K562 (cell line): ENCODE measurements at regions not wholly inside any gene's neighbourhood (a gene's known extent, or its start where the extent isn't known, plus 50 kb on each side); places are given as distances from the start of the nearest gene placed in this dataset.

Experiments
- ATAC-seq: fragments of 200-7000 bp; cut with Tn5 transposase; 3 replicates; pipeline ENCODE4 v1.9.1; 2020; ENCODE audit warnings: moderate library complexity
- BruUV-seq: library from RNA; stranded (reverse); fragments of 400-500 nt; replicated peaks from 2 replicates; lab custom pipeline; 2021; lab: Mats Ljungman, UMichigan
- CTCF ChIA-PET: fragments of 300-600 bp; formaldehyde crosslinking; extraction: SDS; loops from one replicate; lab custom pipeline; 2021; ENCODE audit warnings: low intra/inter-chr PET ratio; lab: Yijun Ruan, JAX
- POLR2A ChIA-PET: fragments of 300-600, 350-650 bp; sonication (Branson Sonifier 250); formaldehyde crosslinking; extraction: SDS; loops from one replicate; lab custom pipeline; 2021; ENCODE audit warnings: antibody characterized with exemption, inconsistent platforms; lab: Yijun Ruan, JAX
- DNase-seq, 4 experiments: peaks; one replicate each; pipeline versions ENCODE4 v3.0.0 to v3.0.0-alpha.2; 2011 to 2018; ENCODE audit warnings: low spot score in 3 of 4, mixed read lengths in 3 of 4; ENCODE audit errors: extremely low read depth in 1 of 4
- FAIRE-seq: peaks from 2 replicates; lab custom pipeline; 2011; peaks lifted over from hg19 to GRCh38; lab: Jason Lieb, UNC
- H2AFZ ChIP-seq: 2 replicates; pipeline ENCODE4 v1.6.0; 2011; ENCODE audit warnings: low read depth, low read length, control low read depth, inconsistent platforms
- H3K27ac ChIP-seq: fragments of 200-600 bp; 3 replicates; pipeline ENCODE4 v1.8.0; 2011; ENCODE audit warnings: low read depth, mild to moderate bottlenecking, control low read depth, inconsistent platforms, low read length, moderate library complexity, mixed read lengths; ENCODE audit errors: extremely low read depth
- H3K27me3 ChIP-seq, 2 experiments: fragments of 300-600 bp in 1 of 2; 2 replicates in 1 of 2; 3 replicates in 1 of 2; pipeline versions ENCODE4 v1.6.0 to v1.8.0; 2011; ENCODE audit warnings: inconsistent platforms in 2 of 2, low read length in 2 of 2, mild to moderate bottlenecking in 1 of 2, mixed read lengths in 1 of 2, moderate library complexity in 1 of 2; ENCODE audit not compliant: control insufficient read depth in 2 of 2, insufficient read depth in 2 of 2
- H3K36me3 ChIP-seq: fragments of 300-600 bp; 3 replicates; pipeline ENCODE4 v1.8.0; 2011; ENCODE audit warnings: mild to moderate bottlenecking, low read length, inconsistent platforms; ENCODE audit not compliant: control insufficient read depth, insufficient read depth
- H3K4me1 ChIP-seq, 2 experiments: fragments of 200-600 bp in 1 of 2; replicated peaks in 1 of 2; 2 replicates in 1 of 2; 3 replicates in 1 of 2; pipeline versions ENCODE4 v1.5.1 to v1.8.0; 2011; ENCODE audit warnings: inconsistent platforms in 2 of 2, low read length in 2 of 2, mild to moderate bottlenecking in 1 of 2, mixed read lengths in 1 of 2, moderate library complexity in 1 of 2; ENCODE audit not compliant: control insufficient read depth in 2 of 2, insufficient read depth in 2 of 2
- H3K4me2 ChIP-seq: 2 replicates; pipeline ENCODE4 v1.6.1; 2011; ENCODE audit warnings: low read length, control low read depth, inconsistent platforms, mixed read lengths; ENCODE audit not compliant: insufficient read depth
- H3K4me3 ChIP-seq: fragments of 200-600 bp; sonication (generic), shearing (Covaris generic); 2 replicates; pipeline ENCODE4 v1.5.1; 2016; ENCODE audit warnings: control low read depth, inconsistent platforms
- H3K79me2 ChIP-seq: fragments of 200-600 bp; 3 replicates; pipeline ENCODE4 v1.8.0; 2011; ENCODE audit warnings: low read length, inconsistent platforms; ENCODE audit not compliant: control insufficient read depth, insufficient read depth
- H3K9ac ChIP-seq, 2 experiments: 2 replicates each; pipeline versions ENCODE4 v1.6.0 to v1.6.1; 2011; ENCODE audit warnings: low read depth in 2 of 2, low read length in 2 of 2, control low read depth in 1 of 2, inconsistent platforms in 1 of 2, mild to moderate bottlenecking in 1 of 2, mixed read lengths in 1 of 2; ENCODE audit not compliant: insufficient read depth in 1 of 2
- H3K9me1 ChIP-seq: one replicate; pipeline ENCODE4 v1.6.0; 2011; ENCODE audit warnings: inconsistent platforms, mild to moderate bottlenecking, low read length, moderate library complexity; ENCODE audit not compliant: control insufficient read depth, insufficient read depth
- H3K9me3 ChIP-seq: replicated peaks from 2 replicates; pipeline ENCODE4 v1.5.1; 2011; ENCODE audit warnings: low read depth, low read length, inconsistent platforms; ENCODE audit not compliant: control insufficient read depth, insufficient read depth
- H4K20me1 ChIP-seq: replicated peaks from 2 replicates; pipeline ENCODE4 v1.6.1; 2011; ENCODE audit warnings: low read length, inconsistent platforms, mixed read lengths; ENCODE audit not compliant: control insufficient read depth, insufficient read depth
- ERF ChIP-seq: fragments of 450-650 bp; formaldehyde crosslinking; IDR thresholded peaks from 2 replicates; pipeline ENCODE4 v1.4.0; 2020; ENCODE audit warnings: mild to moderate bottlenecking, mixed read lengths
- GABPB2 ChIP-seq: fragments of 250-450 bp; sonication (Bioruptor Pico); conservative IDR thresholded peaks from 2 replicates; pipeline ENCODE4 v1.5.1; 2021; ENCODE audit warnings: mild to moderate bottlenecking
- MAZ ChIP-seq, 2 experiments: fragments of 450-650 bp in 1 of 2; sonication (generic) in 1 of 2; formaldehyde crosslinking; IDR thresholded peaks in 1 of 2; conservative IDR thresholded peaks in 1 of 2; 2 replicates each; pipeline versions ENCODE4 v1.4.0 to v1.5.0; 2020; ENCODE audit warnings: mild to moderate bottlenecking in 1 of 2, missing genetic modification reagents in 1 of 2
- SLC30A9 ChIP-seq: fragments of 250-450 bp; sonication (Bioruptor Pico); IDR thresholded peaks from 2 replicates; pipeline ENCODE4 v1.8.0; 2022; ENCODE audit warnings: mild to moderate bottlenecking, moderate library complexity
- TFAM ChIP-seq: fragments of 250-450 bp; sonication (Bioruptor Pico); conservative IDR thresholded peaks from 2 replicates; pipeline ENCODE4 v1.5.0; 2021; ENCODE audit warnings: mild to moderate bottlenecking, moderate library complexity
- ZBTB8A ChIP-seq: fragments of 450-650 bp; IDR thresholded peaks from 2 replicates; pipeline ENCODE4 v1.6.1; 2018; ENCODE audit warnings: mild to moderate bottlenecking, moderate library complexity; ENCODE audit not compliant: partially characterized antibody
- ZC3H8 ChIP-seq: fragments of 450-650 bp; IDR thresholded peaks from 2 replicates; pipeline ENCODE4 v1.6.1; 2017
- ZFP1 ChIP-seq: fragments of 450-650 bp; formaldehyde crosslinking; IDR thresholded peaks from 2 replicates; pipeline ENCODE4 v1.4.0; 2020; ENCODE audit warnings: mild to moderate bottlenecking, mixed read lengths
- WGBS: fragments of 100-300 bp; shearing (Covaris generic); methylation state at CpG from one replicate; pipeline ENCODE4 v1.1.6; 2016; ENCODE audit warnings: low coverage, mixed read lengths; ENCODE audit not compliant: insufficient coverage; ENCODE audit errors: missing lambda C conversion rate; 5-methylcytosine and 5-hydroxymethylcytosine counted together
- in situ Hi-C: fragments of 300-500 bp; cut with MboI; formaldehyde crosslinking; loops from 4 replicates; pipeline ENCODE4 v1.15.0; 2018; ENCODE audit warnings: inconsistent platforms, mixed read lengths
- intact Hi-C: fragments of 100-400 bp; cut with micrococcal nuclease; formaldehyde crosslinking; loops from 2 replicates; pipeline ENCODE4 v1.14.2; 2022
- TF ChIP-seq, protein P1 (sequence below): sonication (generic); formaldehyde crosslinking; IDR thresholded peaks from 2 replicates; pipeline ENCODE4 v1.8.1; 2022; ENCODE audit warnings: missing genetic modification reagents
- TF ChIP-seq, protein P2 (sequence below): fragments of 250-450 bp; sonication (Bioruptor Pico); IDR thresholded peaks from 2 replicates; pipeline ENCODE4 v1.8.0; 2022; ENCODE audit warnings: inconsistent platforms, mild to moderate bottlenecking, moderate library complexity, borderline replicate concordance
- TF ChIP-seq, protein P3 (sequence below): fragments of 250-450 bp; sonication (Bioruptor Pico); IDR thresholded peaks from 2 replicates; pipeline ENCODE4 v1.4.0; 2020; ENCODE audit warnings: mild to moderate bottlenecking, moderate library complexity

DNA sequence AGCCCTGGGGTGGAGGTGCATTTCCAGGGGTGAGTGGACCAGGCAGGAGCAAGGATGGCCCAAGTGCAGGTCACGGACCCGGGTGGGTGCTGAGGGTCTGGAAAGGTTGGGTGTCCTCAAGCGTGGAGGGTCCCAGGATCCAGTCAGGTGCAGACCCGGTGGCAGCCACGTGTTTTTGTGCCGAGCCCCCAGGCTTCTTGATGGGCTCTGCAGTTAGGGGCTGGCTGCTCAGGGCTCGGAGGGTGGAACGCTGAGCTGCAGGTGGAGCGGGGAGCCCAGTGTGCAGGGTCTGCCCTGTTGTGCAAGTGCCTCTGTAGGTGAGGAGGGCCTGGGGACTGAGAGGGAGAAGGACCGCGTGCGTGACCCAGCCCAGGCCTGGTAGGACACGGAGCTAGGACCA, 70.9 kb upstream of the HLA-E start:
- H3K79me2 ChIP-seq, result no peaks in the 10 kb centered on the region
- BruUV-seq, result no TSS peak
- ATAC-seq (no peak), DNase-seq (no peak), FAIRE-seq (no peak)
- no peak overlapping the region for H3K4me2 ChIP-seq
- CTCF ChIA-PET, result no interaction called here
- peaks cover 6 to 42% of the 10 kb centered on the region in 2 experiments for H3K27me3 ChIP-seq
- no peaks in the 10 kb centered on the region for H3K9me3 ChIP-seq
- TF ChIP-seq, protein P1, sequence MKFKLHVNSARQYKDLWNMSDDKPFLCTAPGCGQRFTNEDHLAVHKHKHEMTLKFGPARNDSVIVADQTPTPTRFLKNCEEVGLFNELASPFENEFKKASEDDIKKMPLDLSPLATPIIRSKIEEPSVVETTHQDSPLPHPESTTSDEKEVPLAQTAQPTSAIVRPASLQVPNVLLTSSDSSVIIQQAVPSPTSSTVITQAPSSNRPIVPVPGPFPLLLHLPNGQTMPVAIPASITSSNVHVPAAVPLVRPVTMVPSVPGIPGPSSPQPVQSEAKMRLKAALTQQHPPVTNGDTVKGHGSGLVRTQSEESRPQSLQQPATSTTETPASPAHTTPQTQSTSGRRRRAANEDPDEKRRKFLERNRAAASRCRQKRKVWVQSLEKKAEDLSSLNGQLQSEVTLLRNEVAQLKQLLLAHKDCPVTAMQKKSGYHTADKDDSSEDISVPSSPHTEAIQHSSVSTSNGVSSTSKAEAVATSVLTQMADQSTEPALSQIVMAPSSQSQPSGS (CRISPR knock-in tag), result no peak
- TF ChIP-seq ZFP1 (CRISPR knock-in tag) (no peak), ZBTB8A (no peak), GABPB2 (CRISPR knock-in tag) (no peak), ERF (CRISPR knock-in tag) (no peak), MAZ (CRISPR knock-in tag; conservative IDR thresholded peaks at IDR 0.05 in 1 of 2, IDR thresholded peaks at IDR 0.05 in 1 of 2) (no peak), TFAM (CRISPR knock-in tag) (no peak), SLC30A9 (CRISPR knock-in tag) (no peak), ZC3H8 (no peak)
- TF ChIP-seq, protein P2, sequence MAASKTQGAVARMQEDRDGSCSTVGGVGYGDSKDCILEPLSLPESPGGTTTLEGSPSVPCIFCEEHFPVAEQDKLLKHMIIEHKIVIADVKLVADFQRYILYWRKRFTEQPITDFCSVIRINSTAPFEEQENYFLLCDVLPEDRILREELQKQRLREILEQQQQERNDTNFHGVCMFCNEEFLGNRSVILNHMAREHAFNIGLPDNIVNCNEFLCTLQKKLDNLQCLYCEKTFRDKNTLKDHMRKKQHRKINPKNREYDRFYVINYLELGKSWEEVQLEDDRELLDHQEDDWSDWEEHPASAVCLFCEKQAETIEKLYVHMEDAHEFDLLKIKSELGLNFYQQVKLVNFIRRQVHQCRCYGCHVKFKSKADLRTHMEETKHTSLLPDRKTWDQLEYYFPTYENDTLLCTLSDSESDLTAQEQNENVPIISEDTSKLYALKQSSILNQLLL (CRISPR knock-in tag), result no peak
- TF ChIP-seq, protein P3, sequence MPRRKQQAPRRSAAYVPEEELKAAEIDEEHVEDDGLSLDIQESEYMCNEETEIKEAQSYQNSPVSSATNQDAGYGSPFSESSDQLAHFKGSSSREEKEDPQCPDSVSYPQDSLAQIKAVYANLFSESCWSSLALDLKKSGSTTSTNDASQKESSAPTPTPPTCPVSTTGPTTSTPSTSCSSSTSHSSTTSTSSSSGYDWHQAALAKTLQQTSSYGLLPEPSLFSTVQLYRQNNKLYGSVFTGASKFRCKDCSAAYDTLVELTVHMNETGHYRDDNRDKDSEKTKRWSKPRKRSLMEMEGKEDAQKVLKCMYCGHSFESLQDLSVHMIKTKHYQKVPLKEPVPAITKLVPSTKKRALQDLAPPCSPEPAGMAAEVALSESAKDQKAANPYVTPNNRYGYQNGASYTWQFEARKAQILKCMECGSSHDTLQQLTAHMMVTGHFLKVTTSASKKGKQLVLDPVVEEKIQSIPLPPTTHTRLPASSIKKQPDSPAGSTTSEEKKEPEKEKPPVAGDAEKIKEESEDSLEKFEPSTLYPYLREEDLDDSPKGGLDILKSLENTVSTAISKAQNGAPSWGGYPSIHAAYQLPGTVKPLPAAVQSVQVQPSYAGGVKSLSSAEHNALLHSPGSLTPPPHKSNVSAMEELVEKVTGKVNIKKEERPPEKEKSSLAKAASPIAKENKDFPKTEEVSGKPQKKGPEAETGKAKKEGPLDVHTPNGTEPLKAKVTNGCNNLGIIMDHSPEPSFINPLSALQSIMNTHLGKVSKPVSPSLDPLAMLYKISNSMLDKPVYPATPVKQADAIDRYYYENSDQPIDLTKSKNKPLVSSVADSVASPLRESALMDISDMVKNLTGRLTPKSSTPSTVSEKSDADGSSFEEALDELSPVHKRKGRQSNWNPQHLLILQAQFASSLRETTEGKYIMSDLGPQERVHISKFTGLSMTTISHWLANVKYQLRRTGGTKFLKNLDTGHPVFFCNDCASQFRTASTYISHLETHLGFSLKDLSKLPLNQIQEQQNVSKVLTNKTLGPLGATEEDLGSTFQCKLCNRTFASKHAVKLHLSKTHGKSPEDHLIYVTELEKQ (CRISPR knock-in tag), result no peak
- H2AFZ ChIP-seq, result no peak overlapping the region
- under 1% methylated on average over 13 of the region's 13 CpGs for WGBS
- no peaks in the 10 kb centered on the region for H3K4me1 ChIP-seq
- no peak overlapping the region for H3K4me3 ChIP-seq
- intact Hi-C loops (no loop called here), in situ Hi-C loops (no loop called here)
- H3K27ac ChIP-seq, result no peak overlapping the region
- peak overlapping the region in 1 of 2 experiments; percentile 22; a peak in 1 of 4 replicates for H3K9ac ChIP-seq
- H3K36me3 ChIP-seq, result no peaks in the 10 kb centered on the region
- POLR2A ChIA-PET, result interaction anchor here (1.1 kb wide), 1 partner anchor 9 kb away, joined by 3 read pairs; no protein-coding TSS in a partner anchor
- H4K20me1 ChIP-seq, result no peaks in the 10 kb centered on the region
- no peaks in the 10 kb centered on the region for H3K9me1 ChIP-seq
